ELF-1 (cell line): ENCODE measurements at regions not wholly inside any gene's neighbourhood (a gene's known extent, or its start where the extent isn't known, plus 50 kb on each side); places are given as distances from the start of the nearest gene placed in this dataset.
A peak's percentile ranks its signal among the peaks of the same experiment; 100 is the strongest.

Source experiments
- DNase-seq: peaks from one replicate; pipeline ENCODE4 v3.0.0-alpha.2; 2016; ENCODE audit warnings: low read depth, low spot score

GRCh38 chr14:47874350-47874749 is 198.9 kb upstream of the MDGA2 start:
- no peak for DNase-seq

- no peak for DNase-seq
These were observed 197.2 kb upstream of the MDGA2 start for GRCh38 chr14:47872588-47872987.

GRCh38 chr14:47863441-47863840 is 188.0 kb upstream of the MDGA2 start:
- DNase-seq = no peak

- no peak for DNase-seq
These were observed 182.2 kb upstream of the MDGA2 start for GRCh38 chr14:47857646-47858045.

- no peak for DNase-seq
These were observed 176.9 kb upstream of the MDGA2 start for GRCh38 chr14:47852278-47852677.

GRCh38 chr14:47846008-47846407 is 170.6 kb upstream of the MDGA2 start:
- peak; percentile 14 for DNase-seq

GRCh38 chr14:47843236-47843635 is 167.8 kb upstream of the MDGA2 start:
- DNase-seq = no peak

- no peak for DNase-seq
These were observed 157.6 kb upstream of the MDGA2 start for GRCh38 chr14:47833011-47833410.

GRCh38 chr14:47826809-47827208 is 151.4 kb upstream of the MDGA2 start:
- no peak for DNase-seq

GRCh38 chr14:47822326-47822725 is 146.9 kb upstream of the MDGA2 start:
- DNase-seq = no peak

GRCh38 chr14:47821135-47821534 is 145.7 kb upstream of the MDGA2 start:
- DNase-seq = no peak

GRCh38 chr14:47790477-47790876 is 115.1 kb upstream of the MDGA2 start:
- DNase-seq = no peak

- no peak for DNase-seq
These were observed 109.7 kb upstream of the MDGA2 start for GRCh38 chr14:47785058-47785457.

GRCh38 chr14:47778631-47779030 is 103.2 kb upstream of the MDGA2 start:
- DNase-seq = no peak

- DNase-seq = no peak
These were observed 97.2 kb upstream of the MDGA2 start for GRCh38 chr14:47772652-47773051.

GRCh38 chr14:47763188-47763854 is 87.9 kb upstream of the MDGA2 start:
- DNase-seq = no peak

- DNase-seq = no peak
These were observed 71.6 kb upstream of the MDGA2 start for GRCh38 chr14:47746986-47747385.

GRCh38 chr14:47744155-47744554 is 68.8 kb upstream of the MDGA2 start:
- DNase-seq = no peak

GRCh38 chr14:47739541-47739940 is 64.1 kb upstream of the MDGA2 start:
- DNase-seq = no peak

GRCh38 chr14:47730296-47730695 is 54.9 kb upstream of the MDGA2 start:
- DNase-seq = no peak
